ENCODE measurements at regions not wholly inside any gene's neighbourhood (a gene's known extent, or its start where the extent isn't known, plus 50 kb on each side); places are given as distances from the start of the nearest gene placed in this dataset.

- H3K27me3 ChIP-seq (ENCODE audit: control insufficient read depth in 2 of 2, insufficient read depth in 2 of 2, low read length in 2 of 2): no peaks in the 10 kb centered on the region
- no peaks in the 10 kb centered on the region for H3K79me2 ChIP-seq (ENCODE audit: control insufficient read depth, insufficient read depth, low read length)
- H2AFZ ChIP-seq (ENCODE audit: low read depth, low read length): no peak overlapping the region
- no peak overlapping the region for H3K4me3 ChIP-seq (replicated peaks in 1 of 3; ENCODE audit: insufficient read depth in 1 of 3, low read depth in 1 of 3, low read length in 3 of 3)
- no peak overlapping the region for H3K9ac ChIP-seq (replicated peaks; ENCODE audit: extremely low read depth, insufficient read depth, low read length)
- no peaks in the 10 kb centered on the region for H3K9me3 ChIP-seq (replicated peaks; ENCODE audit: control insufficient read depth, insufficient read depth, low read length)
- POLR2A ChIA-PET: no interaction called here
- dilution Hi-C loops (cut with MboI; ENCODE audit: extremely low pct_ligation_motif_present, low sequenced_read_pairs): no loop called here
- intact Hi-C loops (cut with micrococcal nuclease): no loop called here
- DNase-seq (ENCODE audit: low read depth, low spot score) (no peak), FAIRE-seq (no peak)
- H4K20me1 ChIP-seq (replicated peaks; ENCODE audit: control insufficient read depth, extremely low read depth, insufficient read depth, low read length): no peaks in the 10 kb centered on the region
- H3K9me1 ChIP-seq (replicated peaks; ENCODE audit: control insufficient read depth, extremely low read depth, insufficient read depth, low read length): no peaks in the 10 kb centered on the region
- TF ChIP-seq, protein P1, sequence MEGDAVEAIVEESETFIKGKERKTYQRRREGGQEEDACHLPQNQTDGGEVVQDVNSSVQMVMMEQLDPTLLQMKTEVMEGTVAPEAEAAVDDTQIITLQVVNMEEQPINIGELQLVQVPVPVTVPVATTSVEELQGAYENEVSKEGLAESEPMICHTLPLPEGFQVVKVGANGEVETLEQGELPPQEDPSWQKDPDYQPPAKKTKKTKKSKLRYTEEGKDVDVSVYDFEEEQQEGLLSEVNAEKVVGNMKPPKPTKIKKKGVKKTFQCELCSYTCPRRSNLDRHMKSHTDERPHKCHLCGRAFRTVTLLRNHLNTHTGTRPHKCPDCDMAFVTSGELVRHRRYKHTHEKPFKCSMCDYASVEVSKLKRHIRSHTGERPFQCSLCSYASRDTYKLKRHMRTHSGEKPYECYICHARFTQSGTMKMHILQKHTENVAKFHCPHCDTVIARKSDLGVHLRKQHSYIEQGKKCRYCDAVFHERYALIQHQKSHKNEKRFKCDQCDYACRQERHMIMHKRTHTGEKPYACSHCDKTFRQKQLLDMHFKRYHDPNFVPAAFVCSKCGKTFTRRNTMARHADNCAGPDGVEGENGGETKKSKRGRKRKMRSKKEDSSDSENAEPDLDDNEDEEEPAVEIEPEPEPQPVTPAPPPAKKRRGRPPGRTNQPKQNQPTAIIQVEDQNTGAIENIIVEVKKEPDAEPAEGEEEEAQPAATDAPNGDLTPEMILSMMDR (IDR thresholded peaks at IDR 0.05; ENCODE audit: extremely low read depth in 1 of 2, insufficient read depth in 1 of 2, low read depth in 1 of 2, low read length in 2 of 2): no peak
- TF ChIP-seq JUN (IDR thresholded peaks at IDR 0.05; ENCODE audit: borderline replicate concordance, insufficient read depth, insufficient read length, low read depth): no peak
- no peak for TF ChIP-seq GATA2 (IDR thresholded peaks at IDR 0.05; ENCODE audit: insufficient read depth, insufficient read length, low read depth, low read length)
- TF ChIP-seq POLR2A (IDR thresholded peaks at IDR 0.05; ENCODE audit: low read depth, low read length): no peak
- TF ChIP-seq MYC (IDR thresholded peaks at IDR 0.05; ENCODE audit: low read depth, low read length): no peak
- no peak for TF ChIP-seq EZH2 (IDR thresholded peaks at IDR 0.05; ENCODE audit: borderline replicate concordance, low read depth, low read length, severe bottlenecking)
- no peak for TF ChIP-seq POLR2AphosphoS5 (IDR thresholded peaks at IDR 0.05; ENCODE audit: insufficient read depth, low read depth, low read length)
- TF ChIP-seq FOS (IDR thresholded peaks at IDR 0.05; ENCODE audit: borderline replicate concordance, insufficient read depth, low read length): no peak
- TF ChIP-seq, protein P2, sequence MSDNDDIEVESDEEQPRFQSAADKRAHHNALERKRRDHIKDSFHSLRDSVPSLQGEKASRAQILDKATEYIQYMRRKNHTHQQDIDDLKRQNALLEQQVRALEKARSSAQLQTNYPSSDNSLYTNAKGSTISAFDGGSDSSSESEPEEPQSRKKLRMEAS (IDR thresholded peaks at IDR 0.05; ENCODE audit: insufficient read depth, insufficient read length): no peak
- H3K4me2 ChIP-seq (ENCODE audit: insufficient read depth, low read length): no peak overlapping the region
- CTCF ChIA-PET: interaction anchor here (1.1 kb wide), 1 partner anchor 11 kb away, joined by 3 read pairs; no protein-coding TSS in a partner anchor
- no peaks in the 10 kb centered on the region for H3K36me3 ChIP-seq (ENCODE audit: control insufficient read depth in 2 of 2, extremely low read depth in 1 of 2, insufficient read depth in 2 of 2, low read length in 2 of 2)
- BruUV-seq (replicated peaks): no TSS peak
- H3K27ac ChIP-seq (ENCODE audit: insufficient read depth, low read depth, low read length): no peak overlapping the region
- H3K4me1 ChIP-seq (ENCODE audit: control insufficient read depth, extremely low read depth, insufficient read depth, low read length): no peaks in the 10 kb centered on the region
These were observed 201.9 kb upstream of the TRPM3 start for GRCh38 chr9:71323357-71323756.

Measured in endothelial cell of umbilical vein (primary cell).